ENCODE measurements at regions not wholly inside any gene's neighbourhood (a gene's known extent, or its start where the extent isn't known, plus 50 kb on each side); places are given as distances from the start of the nearest gene placed in this dataset.
A peak's percentile ranks its signal among the peaks of the same experiment; 100 is the strongest.

DNA sequence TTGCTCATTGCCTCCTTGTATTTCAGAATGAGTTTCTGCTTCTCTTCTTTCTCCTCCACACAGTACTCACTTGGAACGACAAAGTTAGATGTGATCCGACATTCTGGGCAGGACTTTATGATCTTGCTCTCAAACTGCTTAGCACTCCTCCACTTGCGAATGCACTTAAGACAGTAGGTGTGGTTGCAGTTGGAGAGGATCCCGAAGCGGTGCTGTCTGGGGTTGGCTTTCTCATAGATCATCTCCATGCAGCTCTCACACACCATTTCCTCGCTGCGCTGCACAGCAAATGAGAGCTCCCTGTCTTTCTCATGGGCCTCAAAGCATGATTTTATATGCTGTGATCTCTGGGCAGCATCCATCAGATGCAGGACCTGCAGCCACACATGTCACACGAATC, 245.7 kb downstream of the C12orf50 start:
- no peak for DNase-seq

DNA sequence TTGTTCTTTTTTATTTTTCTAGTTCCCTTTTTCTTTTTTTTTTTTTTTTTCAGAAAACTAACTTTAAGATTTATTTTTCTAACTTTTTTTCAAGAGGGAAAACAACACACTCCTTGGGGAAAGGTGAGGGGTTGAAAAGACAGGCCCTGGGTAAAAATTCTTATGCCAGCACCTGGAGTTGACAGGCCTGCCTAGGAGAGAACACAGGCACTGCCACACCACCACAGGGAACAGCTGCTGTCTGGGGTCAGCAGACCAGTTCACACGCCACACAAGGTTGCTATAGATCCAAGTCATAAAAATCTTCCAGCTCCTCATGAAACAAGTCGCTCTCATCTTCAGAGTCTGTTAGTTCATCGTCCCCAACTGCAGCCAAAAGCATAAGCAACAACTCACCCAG, 246.4 kb downstream of the C12orf50 start:
- DNase-seq, result no peak

DNA sequence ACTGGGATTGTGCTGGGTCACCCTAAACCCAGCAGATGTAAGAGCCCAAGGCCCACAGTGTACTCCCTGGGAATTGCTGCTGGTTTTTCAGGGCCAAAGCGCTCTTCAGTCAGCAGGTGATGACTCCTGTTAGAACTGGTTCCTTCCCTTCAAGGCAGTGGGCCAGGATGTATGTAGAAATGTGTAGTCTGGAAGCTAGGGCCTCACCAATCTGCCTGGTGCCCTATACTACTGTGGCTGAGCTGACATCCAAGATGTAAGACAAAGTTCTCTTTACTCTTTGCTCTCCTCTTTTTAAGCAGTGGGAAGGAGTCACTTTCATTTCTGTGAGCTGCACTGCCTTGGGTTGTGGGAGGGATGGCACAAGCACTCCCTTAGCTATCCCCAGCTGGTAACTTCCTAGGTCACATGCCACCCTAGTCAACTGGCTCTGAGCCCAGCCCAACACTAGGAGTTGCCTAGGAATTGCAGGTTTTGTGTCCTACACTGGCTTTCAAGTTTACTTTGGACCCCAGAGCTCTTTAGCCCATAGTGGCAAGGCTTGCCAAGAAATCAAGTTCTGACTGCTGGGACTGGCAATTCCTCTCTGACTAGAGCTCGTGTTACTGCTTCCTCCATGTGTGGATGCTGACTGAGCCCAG, 249.2 kb downstream of the C12orf50 start:
- DNase-seq, result no peak

DNA sequence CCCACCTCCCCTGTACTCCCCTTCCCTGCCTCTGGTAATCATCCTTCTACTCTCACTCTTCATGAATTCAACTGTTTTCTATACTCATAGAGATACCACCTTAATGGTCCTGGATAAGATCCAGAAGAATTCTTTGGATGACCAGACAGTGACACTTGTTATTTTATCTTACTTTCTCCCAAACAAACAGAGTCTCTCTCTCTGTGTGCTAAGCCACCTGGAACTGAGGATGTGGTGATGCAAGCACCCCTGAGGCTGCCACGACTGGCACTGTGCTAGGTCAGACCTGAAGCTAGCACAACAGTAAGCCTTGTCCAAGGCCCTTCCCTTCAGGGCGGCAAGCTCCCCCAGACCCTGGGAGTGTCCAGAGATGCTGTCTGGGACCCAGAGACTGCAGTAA, 250.2 kb downstream of the C12orf50 start:
- no peak for DNase-seq

DNA sequence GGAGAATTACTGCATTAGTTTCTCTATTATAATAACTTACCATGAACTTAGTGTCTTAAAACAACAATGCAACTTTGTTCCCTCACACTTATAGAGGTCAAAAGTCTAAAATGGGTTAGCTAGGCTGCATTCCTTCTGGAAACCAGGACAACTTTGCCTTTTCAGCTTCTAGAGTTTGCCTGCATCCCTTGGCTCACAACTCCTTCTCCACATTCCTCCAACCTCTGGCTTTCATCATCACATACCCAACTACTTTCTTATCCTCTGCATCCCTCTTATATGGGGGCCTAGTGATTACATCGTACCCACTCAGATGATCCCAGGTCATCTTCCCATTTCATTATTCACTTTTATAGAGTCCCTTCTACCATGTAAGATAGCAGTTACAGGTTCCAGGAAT, 251.1 kb downstream of the C12orf50 start:
- no peak for DNase-seq

DNA sequence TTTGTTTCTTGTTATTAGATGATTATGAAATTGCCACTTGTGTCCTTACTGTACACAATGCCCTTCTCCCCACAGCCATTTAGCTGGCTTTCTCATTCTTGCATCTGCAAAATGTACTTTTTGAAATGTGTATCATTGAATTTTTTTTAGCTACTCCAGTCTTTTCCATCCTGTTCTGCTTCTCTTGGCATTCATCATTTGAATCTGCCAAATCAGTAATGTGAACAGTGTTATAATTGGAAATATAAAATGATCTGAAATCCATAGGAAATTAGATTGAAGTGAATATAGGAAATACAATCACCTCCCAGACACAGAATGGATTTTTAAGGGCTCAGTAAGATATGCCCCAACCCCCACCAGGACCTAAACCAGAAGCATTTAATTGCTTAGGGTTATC, 253.4 kb downstream of the C12orf50 start:
- no peak for DNase-seq

DNA sequence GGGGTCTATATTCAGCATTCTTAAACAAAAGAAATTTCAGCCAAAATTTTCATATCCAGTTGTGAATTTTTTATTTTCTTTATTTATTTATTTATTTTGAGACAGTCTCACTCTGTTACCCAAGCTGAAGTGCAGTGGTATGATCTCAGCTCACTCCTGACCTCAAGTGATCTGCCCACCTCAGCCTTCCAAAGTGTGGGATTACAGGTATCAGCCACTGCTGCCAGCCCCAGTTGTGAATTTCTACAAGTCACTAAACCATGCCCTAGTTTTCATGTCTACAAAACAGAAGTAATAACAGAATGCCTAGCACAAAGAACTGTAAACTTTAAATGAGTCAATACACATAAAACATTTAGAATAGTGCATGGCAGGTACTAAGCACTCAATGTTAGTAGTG, 254.2 kb downstream of the C12orf50 start:
- no peak for DNase-seq

DNA sequence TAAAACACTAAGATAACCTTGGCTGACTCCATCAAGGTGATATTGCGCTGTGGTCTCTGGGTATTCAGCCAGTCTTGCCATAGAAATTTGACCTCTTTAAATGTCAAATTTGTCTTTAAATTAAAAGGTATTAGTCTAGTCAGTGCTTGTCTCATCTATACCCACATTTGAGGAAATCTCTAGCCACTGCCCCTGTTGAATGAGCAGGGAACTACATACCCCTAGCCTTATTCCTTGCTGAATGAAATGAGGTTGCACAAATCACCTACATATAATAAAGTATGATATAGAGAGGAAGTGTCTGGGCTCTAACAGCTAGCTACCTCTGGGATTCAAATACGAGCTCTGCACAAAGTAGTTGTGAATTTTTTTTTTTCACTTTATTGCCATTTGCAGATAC, 256.8 kb downstream of the C12orf50 start:
- no peak for DNase-seq

DNA sequence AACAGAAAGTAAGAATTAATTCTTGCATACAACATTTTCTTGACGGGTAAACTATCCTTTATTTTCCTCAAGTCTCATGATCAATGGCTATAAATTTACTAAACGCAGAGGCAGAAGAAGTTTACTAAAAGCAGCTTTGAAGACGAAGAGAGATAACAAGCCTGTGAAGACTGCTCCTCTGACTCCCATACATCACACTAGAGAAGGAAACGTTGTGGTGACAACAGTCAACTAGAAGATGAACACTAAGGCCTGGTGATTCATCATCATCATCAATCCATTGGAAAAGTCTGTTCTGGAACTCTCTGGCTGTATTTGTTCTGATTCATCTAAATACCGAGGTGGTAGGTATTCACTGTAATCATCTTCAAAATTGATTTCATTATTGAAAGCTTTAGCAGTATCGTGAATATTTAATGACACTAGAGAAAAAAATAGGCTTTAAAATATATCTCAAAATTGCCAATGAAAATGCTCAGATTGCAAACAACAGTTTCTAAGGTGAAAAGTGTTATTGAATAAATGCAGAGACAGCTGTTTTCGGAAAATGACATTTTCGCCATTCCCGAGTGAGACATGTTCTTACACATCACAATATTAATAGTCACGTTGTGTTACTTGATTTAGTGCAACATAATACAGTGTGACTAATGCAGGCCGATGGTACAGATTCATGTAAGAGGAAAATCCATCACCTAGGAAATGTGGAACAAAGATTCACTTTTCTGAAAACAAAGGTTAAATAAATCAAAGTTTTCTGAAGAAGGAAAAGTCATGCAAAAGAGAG, 260.5 kb downstream of the C12orf50 start:
- DNase-seq, result no peak

DNA sequence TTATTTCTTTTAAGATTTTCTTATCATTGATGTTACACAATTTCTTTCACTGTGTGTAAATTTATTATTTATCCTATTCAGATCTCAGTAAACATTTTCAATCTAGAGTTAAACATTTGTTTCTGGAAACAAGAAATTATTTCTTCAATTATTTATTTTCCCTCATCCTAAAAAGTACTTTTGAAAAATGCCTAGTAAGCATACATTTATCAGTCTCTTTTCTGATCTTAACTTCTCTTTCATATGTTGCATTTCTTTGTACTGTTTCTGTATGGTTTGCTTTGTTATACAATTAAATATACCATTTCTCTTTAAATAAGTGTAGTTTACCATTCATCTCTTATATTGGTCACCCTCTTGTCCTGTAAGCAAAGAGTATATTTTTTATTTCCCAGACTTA, 263.2 kb downstream of the C12orf50 start:
- DNase-seq, result no peak

DNA sequence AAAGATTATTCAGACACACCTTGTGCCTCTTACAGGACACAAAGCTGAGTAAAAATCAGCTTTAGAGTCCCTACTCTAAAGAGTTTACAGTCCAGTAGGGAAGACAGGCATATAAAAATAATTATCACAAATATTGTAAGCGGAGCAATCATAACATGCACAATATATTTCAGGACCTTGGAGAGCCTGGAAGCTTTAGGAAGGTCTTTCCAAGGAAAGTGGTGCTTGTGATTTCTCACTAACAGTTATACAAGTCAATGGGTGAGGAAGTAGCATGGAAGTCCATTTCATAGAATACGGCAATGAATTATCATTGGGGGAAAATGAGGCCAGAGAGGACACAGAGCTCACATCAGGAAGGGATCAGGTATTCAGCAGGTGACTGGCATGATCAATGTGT, 268.3 kb downstream of the C12orf50 start:
- DNase-seq, result no peak

DNA sequence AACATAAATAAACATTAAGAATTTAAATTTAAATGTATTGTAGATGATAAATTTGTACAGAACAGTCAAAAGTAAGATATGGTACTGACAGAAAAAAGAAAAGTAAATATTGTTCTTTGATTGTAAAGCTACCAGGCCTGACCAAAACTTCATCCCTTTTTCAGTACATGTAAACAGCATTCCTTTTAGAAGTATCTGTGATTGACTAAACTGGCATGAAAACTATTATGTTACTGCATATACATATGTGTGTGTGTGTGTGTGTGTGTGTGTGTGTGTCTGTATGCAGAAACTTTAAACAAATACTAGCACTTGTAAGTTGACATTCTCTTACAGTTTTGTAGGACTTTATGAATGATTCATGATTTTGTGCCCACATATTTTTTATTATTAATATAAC, 270.9 kb downstream of the C12orf50 start:
- DNase-seq, result no peak

DNA sequence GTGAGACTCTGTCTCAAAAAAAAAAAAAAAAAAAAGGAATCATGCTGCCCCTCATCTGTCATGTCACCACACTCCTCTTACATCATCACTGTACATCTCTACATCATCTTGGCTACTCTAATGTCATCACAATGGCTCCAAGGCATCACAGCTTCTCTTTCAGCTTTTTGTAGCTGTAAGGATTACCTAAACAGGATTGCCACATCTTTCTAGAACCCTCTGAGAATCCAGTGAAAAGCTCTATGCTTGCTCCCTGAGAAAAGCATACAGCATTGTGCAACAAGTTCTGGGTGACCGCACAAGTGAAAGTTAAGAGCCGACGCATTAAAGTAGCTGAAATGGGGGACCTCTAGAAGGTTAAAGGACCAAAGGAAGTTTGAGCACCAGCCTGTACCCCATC, 272.5 kb downstream of the C12orf50 start:
- no peak for DNase-seq

DNA sequence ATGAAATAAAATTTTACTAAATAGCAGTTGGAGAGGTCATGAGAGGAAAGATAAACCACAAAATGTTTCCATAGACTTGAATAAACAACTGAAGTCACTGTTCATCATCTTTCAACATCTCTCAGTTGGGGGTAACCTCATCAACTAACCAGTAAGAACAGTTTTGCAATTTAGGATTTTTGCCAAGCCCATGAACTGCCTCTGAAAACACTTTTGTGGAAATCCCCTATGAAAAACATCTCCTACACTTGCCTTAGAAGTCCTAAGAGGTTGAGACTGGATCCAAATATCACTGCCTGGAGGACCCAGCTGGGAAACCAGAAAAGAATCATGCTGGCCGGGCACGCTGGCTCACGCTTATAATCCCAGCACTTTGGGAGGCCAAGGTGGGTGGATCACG, 273.1 kb downstream of the C12orf50 start:
- peak; percentile 4 for DNase-seq

DNA sequence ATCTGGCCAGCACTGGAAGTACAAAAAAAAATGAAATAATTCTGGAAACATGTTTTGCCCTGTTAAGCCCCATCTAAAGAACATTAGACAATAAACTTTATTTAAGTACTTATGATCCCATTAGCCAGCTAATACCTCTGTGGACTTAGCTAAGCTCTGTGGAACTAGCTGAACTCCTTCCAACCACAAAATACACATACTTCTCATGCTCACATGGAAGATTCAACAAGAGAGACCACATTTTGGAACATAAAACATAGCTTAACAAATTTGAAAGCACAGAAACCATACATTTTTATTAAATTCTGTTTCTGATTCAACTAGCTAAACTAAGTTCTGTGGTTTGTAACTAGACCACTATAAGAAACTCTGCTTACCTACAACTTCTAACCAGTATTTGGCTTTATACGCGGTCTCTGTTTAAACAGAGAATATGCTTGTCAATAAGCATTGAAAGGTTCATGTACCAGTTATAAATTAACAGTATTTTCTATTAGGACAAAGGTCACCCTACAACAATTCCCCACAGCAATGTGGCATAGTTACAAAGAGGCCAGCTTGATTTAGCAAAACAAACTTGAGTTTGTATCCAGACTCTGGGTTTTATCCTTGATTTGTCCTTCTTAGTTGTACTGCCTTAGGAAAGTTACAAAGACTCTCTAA, 300.1 kb downstream of the C12orf50 start:
- DNase-seq, result no peak

DNA sequence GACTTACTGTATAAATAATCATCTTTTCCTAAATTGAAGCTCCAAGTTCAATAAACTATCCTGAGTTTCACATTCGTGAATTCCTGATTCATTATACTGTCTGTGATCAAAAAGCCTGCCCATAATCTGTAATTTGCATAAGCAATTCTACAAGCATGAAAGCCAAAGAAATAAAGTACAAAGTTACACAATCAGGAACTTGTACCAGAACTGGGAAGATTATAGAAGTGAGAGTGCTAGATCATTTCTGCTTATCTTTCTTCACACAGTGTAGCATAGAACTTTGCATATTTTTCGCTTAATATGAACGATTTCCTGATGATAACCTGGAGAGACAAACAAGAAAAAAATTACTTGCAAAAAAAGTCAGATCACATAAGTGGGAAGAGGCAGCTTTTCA, 308.2 kb downstream of the C12orf50 start:
- DNase-seq, result no peak

DNA sequence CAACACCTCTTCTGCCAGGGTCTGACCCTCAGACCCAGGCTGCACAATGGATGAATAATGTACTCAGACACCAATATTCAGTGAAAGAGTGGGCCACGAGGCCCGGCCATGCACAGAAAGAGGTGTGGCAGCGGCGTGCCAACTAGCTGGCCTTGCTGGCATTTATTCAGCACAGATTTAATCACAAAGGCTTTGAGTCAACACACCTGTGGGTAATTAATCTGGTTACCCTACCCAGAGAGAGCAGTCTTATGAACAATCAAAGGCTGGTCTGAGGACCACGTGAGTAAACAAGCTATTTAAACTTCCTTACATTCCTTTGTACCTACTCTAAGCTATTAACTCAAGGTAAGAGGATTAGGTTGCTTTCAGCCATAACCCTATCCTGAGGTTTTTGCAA, 324.8 kb downstream of the C12orf50 start:
- no peak for DNase-seq

DNA sequence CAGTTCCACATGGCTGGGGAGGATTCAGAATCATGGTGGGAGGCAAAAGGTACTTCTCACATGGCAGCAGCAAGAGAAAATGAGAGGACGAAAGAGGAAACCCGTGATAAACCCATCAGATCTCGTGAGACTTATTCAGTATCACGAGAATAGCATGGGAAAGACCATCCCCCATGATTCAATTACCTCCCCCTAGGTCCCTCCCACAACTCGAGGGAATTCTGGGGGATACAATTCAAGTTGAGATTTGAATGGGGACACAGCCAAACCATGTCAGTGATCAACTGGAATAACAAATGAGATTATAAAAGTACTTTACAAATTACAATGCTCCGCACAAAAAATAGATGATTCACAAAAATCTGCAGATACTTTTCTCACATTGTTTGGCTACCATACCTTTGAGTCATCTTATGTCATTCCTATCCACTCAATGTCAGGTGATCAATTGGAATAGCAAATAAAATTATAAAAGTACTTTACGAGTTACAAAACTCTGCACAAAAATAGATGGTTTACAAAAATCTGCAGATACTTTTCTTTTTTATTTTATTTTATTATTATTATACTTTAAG, 338.9 kb downstream of the C12orf50 start:
- DNase-seq, result no peak

DNA sequence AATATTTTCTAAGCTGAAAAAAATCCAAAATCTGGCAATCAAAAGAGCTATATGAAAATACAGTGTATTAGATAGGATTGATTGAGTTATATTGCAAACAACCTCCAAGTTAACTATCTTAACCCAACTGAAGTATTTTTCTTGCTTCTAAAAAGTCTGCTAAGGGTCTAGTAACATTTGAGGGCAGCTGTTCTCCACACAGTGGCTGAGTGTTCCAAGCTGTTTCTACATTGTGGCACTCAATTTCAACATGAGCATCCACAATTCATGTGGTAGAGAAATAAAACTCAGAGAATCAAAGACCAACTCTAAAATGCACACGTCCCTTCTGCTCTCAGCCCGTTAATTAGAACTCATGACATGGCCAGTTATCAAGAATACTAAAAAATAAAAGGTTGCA, 340.0 kb downstream of the C12orf50 start:
- DNase-seq, result no peak

DNA sequence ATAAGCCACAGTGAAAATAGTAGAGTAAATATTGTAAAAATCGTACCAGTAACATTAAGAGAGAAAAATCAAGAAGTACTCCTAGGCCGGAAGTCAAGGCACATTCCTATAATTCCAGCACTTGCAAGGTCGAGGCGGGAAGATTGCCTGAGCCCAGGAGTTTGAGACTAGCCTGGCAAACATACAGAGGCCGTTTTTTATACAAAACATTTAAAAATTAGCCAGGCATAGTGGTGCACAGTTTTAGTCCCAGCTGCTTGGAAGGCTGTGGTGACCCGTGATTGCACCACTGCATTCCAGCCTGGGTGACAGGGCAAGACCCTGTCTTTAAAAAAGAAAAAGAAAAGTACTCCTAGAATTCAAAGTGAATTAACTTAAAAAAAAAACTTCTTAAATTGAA, 341.8 kb downstream of the C12orf50 start:
- DNase-seq, result no peak

DNA sequence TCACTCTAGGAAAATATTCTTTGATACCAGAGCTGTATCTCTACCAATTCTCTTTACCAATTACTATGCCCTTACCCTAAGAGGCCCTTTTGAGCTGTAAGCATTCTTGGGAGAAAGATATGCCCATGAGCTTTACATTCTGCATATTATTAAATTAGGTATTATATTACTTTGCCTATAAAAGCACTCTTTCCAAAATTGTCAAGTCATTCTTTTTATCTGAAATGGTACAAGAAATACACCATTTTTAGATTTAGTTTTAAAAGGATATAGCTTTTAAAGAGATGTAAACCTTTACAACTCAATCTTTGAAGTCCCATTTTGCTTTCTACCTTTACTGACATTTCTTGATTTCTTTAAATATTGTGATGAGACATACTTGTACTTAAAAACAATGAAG, 343.5 kb downstream of the C12orf50 start:
- no peak for DNase-seq

DNA sequence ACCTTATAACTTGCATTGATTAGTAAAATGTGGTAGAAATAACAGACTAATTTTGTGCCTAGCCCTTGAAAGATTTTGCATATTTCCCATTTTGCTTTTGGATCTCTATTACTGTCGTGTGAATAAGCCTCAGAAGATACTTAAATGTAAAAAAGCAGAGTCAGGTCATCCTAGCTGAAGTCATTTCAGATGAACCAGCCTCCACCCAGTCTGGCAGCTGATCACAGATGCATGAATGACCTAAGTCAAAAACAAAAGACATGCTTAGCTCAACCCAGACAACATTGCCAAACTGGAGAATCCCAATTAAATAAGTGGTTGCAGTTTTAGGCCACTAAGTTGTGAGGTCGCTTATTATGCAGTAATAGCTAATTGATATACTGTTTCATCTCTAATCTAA, 349.9 kb downstream of the C12orf50 start:
- DNase-seq, result no peak

DNA sequence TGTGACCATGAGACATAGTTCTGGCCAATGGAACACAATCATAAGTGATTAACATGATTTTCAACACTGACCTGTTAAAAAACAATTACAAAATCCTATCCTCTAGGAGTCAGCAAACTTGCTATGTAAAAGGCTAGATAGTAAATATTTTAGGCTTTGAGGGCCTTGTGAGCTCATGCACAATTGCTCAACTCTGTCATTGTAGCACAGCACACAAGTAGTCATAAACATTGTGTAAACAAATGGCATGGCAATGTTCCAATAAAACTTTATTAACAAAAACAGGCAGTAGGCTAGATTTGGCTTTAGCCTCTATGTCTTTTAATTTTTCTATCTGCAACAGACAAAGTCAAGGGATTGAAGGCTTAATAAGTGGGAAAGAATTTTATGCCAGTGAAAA, 350.7 kb downstream of the C12orf50 start:
- no peak for DNase-seq

DNA sequence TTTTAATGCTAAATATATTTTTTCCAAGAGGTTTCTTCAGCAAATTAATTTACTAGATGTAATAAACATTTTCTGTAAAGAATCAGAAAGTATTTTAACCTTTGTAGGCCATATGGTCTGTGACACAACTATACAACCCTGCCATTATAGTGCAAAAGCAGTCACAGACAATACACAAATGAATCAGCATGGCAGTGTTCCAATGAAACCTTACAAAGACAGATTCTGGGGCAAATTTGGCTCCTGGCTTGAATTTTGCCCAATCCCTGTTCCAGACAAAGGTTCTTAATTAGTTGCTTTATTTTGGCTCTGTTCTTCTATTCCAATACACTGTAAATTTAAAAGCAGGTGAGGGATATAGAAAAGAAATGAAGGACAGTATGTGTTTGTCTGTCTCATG, 352.5 kb downstream of the C12orf50 start:
- DNase-seq, result no peak

Data from suppressor macrophage treated with lipopolysaccharide for 4 hours (primary cell).